A673 (cell line): ENCODE measurements at regions not wholly inside any gene's neighbourhood (a gene's known extent, or its start where the extent isn't known, plus 50 kb on each side); places are given as distances from the start of the nearest gene placed in this dataset.

Source experiments
- BruUV-seq: library from RNA; stranded (reverse); fragments of 400-500 nt; replicated peaks from 2 replicates; lab custom pipeline; 2021; lab: Mats Ljungman, UMichigan
- CTCF ChIA-PET: fragments of 300-600 bp; sonication (Branson Sonifier 250); formaldehyde crosslinking; loops from one replicate; lab custom pipeline; 2022; ENCODE audit warnings: antibody characterized with exemption; lab: Charles Lee
- POLR2A ChIA-PET: fragments of 300-600 bp; sonication (Branson Sonifier 250); formaldehyde crosslinking; loops from one replicate; lab custom pipeline; 2022; ENCODE audit warnings: antibody characterized with exemption; ENCODE audit not compliant: low non-redundant PET; lab: Charles Lee
- DNase-seq: peaks from one replicate; pipeline ENCODE4 v3.0.0-alpha.2; 2015; ENCODE audit warnings: low spot score
- H3K27ac ChIP-seq: fragments of 200-600 bp; sonication (generic); 2 replicates; pipeline ENCODE4 v1.5.1; 2016; ENCODE audit warnings: mixed run types, low read depth, mild to moderate bottlenecking, mixed read lengths, antibody characterized with exemption, low read length; ENCODE audit not compliant: poor library complexity, severe bottlenecking
- H3K27me3 ChIP-seq: fragments of 200-600 bp; sonication (generic); replicated peaks from 2 replicates; pipeline ENCODE4 v1.6.1; 2017; ENCODE audit warnings: mixed run types, low read depth, mild to moderate bottlenecking, mixed read lengths, antibody characterized with exemption, low read length; ENCODE audit not compliant: insufficient read depth, poor library complexity
- H3K36me3 ChIP-seq: fragments of 200-600 bp; sonication (generic); 2 replicates; pipeline ENCODE4 v1.6.1; 2016; ENCODE audit warnings: mixed run types, mild to moderate bottlenecking, mixed read lengths, antibody characterized with exemption, low read length; ENCODE audit not compliant: insufficient read depth, poor library complexity, severe bottlenecking
- H3K4me1 ChIP-seq: fragments of 200-600 bp; sonication (generic); 2 replicates; pipeline ENCODE4 v1.6.1; 2017; ENCODE audit warnings: mixed run types, mild to moderate bottlenecking, mixed read lengths, antibody characterized with exemption, low read length; ENCODE audit not compliant: insufficient read depth, poor library complexity, severe bottlenecking
- H3K4me3 ChIP-seq: fragments of 200-600 bp; sonication (generic); 2 replicates; pipeline ENCODE4 v1.5.1; 2016; ENCODE audit warnings: low read depth, mixed run types, mild to moderate bottlenecking, mixed read lengths, low read length; ENCODE audit not compliant: poor library complexity, severe bottlenecking
- H3K9me3 ChIP-seq: fragments of 200-600 bp; sonication (generic); 2 replicates; pipeline ENCODE4 v1.6.1; 2016; ENCODE audit warnings: mixed run types, low read depth, mild to moderate bottlenecking, mixed read lengths, antibody characterized with exemption, low read length; ENCODE audit not compliant: poor library complexity, severe bottlenecking
- EZH2 ChIP-seq: fragments of 200-600 bp; sonication (generic); IDR thresholded peaks from 2 replicates; pipeline ENCODE4 v1.6.1; 2017; ENCODE audit warnings: borderline replicate concordance, low read depth, mild to moderate bottlenecking, mixed read lengths, antibody characterized with exemption, low read length; ENCODE audit not compliant: poor library complexity, severe bottlenecking
- intact Hi-C: fragments of 100-400 bp; cut with micrococcal nuclease; formaldehyde crosslinking; loops from one replicate; pipeline ENCODE4 v1.10.0; 2022; ENCODE audit not compliant: unreplicated experiment
- TF ChIP-seq, protein P1 (sequence below): fragments of 300-800, 200-600 bp; sonication (generic); conservative IDR thresholded peaks from 2 replicates; pipeline ENCODE4 v1.5.1; 2017; ENCODE audit warnings: low read depth, mild to moderate bottlenecking, antibody characterized with exemption, low read length, moderate library complexity, mixed read lengths

DNA sequence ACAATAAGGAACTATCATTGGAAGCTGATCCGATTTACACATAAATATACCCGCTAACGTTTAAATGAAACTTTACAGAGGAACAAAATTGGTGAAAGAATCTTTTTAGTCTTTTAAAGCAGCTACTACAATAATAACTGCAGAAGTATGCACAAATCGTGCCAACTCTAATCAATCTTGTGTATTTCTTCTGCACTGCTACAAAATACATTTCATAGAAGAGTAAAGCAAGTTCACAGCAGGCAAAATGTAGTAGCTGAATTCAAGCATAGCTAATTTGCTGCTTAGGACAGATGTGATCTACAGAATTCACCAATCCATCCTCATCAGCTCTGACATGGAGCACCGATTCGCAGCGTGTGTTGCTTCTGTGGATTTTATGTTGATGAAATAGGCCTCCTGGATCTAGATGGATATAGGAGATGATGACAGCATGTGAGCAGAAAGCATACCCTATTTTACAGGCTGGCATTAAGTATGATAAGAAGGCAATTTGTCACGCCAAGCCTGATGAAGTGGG, 367.3 kb upstream of the FGF13 start:
- BruUV-seq, result no TSS peak

DNA sequence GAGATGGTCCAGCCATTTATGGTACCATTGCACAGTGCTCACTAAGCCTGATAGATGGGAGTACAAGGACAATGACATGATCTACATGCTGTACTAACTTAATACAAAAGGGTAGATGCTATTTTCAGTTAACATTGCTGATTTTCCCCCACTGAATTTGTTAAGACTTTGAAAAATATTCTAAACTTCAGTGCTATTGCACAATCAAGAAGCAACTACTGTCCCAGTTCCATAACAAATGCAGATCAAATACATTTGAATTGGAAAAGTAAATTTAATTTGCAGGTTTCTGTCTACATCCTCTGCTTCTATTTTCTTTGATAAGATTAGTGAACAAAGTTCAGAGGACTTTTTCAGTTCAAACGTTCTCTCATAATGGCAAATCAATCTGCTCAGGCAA, 366.8 kb upstream of the FGF13 start:
- H3K4me1 ChIP-seq, result peaks cover 65% of the 10 kb centered on the region
- no peak for DNase-seq
- H3K9me3 ChIP-seq, result no peaks in the 10 kb centered on the region
- no peak overlapping the region for H3K4me3 ChIP-seq
- BruUV-seq, result no TSS peak
- no peaks in the 10 kb centered on the region for H3K36me3 ChIP-seq
- peak overlapping the region; percentile 65 for H3K27ac ChIP-seq
- POLR2A ChIA-PET, result interaction anchor here (0.5 kb wide), 1 partner anchor 905 kb away, joined by 3 read pairs; no protein-coding TSS in a partner anchor
- intact Hi-C loops, result loop anchor here (5.0 to 10.0 kb wide), 4 partner anchors 164 to 894 kb away; no protein-coding TSS in a partner anchor
- TF ChIP-seq EZH2, result no peak
- TF ChIP-seq, protein P1, sequence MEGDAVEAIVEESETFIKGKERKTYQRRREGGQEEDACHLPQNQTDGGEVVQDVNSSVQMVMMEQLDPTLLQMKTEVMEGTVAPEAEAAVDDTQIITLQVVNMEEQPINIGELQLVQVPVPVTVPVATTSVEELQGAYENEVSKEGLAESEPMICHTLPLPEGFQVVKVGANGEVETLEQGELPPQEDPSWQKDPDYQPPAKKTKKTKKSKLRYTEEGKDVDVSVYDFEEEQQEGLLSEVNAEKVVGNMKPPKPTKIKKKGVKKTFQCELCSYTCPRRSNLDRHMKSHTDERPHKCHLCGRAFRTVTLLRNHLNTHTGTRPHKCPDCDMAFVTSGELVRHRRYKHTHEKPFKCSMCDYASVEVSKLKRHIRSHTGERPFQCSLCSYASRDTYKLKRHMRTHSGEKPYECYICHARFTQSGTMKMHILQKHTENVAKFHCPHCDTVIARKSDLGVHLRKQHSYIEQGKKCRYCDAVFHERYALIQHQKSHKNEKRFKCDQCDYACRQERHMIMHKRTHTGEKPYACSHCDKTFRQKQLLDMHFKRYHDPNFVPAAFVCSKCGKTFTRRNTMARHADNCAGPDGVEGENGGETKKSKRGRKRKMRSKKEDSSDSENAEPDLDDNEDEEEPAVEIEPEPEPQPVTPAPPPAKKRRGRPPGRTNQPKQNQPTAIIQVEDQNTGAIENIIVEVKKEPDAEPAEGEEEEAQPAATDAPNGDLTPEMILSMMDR, result no peak
- CTCF ChIA-PET, result no interaction called here
- H3K27me3 ChIP-seq, result no peaks in the 10 kb centered on the region

More for the DNA sequence above, 367.3 kb upstream of the FGF13 start:
- Histone ChIP-seq H3K9me3 (no peaks in the 10 kb centered on the region), H3K4me3 (no peak overlapping the region), H3K4me1 (peaks cover 65% of the 10 kb centered on the region), H3K27ac (peak overlapping the region; percentile 65), H3K27me3 (no peaks in the 10 kb centered on the region), H3K36me3 (no peaks in the 10 kb centered on the region)
- intact Hi-C loops, result loop anchor here (5.0 to 10.0 kb wide), 4 partner anchors 164 to 893 kb away; no protein-coding TSS in a partner anchor
- ChIA-PET POLR2A (interaction anchor here (0.5 kb wide), 1 partner anchor 905 kb away, joined by 3 read pairs; no protein-coding TSS in a partner anchor), CTCF (no interaction called here)
- peak; percentile 56 for DNase-seq
- TF ChIP-seq, protein P1, result no peak
- TF ChIP-seq EZH2, result no peak

DNA sequence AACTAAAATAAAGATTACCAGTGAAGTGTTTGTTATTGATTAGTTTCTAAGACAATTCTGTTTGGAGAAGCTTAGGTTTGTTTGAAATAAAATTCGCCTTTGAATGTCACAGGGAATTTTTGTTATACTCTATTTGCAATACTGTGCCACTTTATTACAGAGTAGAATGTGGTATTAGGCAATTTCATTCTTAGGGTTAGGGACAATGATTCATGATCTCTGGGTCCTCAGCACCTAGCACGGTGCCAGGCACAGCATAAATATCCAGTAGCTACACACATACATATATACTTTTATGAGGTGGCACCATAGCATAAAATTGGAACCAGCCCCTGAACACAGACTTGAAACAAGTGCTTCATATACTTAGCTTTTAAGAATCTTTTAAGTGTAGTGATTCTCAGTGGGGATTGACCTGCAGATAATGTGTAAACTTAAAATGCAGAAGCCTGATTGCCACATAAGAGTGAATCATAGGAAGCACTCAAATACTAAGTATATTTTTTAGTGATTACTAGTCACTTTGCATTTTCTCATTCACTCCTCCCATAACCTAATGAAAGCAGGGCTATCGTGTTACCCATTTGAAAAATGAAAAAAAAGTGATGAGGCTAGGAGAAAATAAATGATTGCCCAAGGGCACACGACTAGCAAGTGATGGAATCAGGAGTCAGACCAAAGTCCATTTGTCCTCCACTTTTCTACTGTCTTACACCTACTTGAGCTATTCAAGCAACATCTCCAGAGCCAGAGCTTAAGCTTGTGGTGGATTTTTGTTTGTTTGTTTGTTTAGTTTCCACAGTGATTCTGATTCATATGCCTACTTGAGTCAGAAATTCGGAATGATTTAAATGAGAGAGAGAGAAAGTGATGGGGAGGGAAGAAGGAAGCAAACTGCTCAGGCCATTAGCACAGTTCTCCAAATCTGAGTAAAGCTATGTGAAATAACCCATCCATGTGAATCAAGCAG, 366.0 kb upstream of the FGF13 start:
- Histone ChIP-seq H3K4me1 (peaks cover 66% of the 10 kb centered on the region), H3K27me3 (no peaks in the 10 kb centered on the region), H3K4me3 (no peak overlapping the region), H3K36me3 (no peaks in the 10 kb centered on the region), H3K27ac (peak overlapping the region; percentile 65), H3K9me3 (no peaks in the 10 kb centered on the region)
- ChIA-PET POLR2A (no interaction called here), CTCF (no interaction called here)
- intact Hi-C loops, result loop anchor here (5.0 to 10.0 kb wide), 4 partner anchors 163 to 895 kb away; no protein-coding TSS in a partner anchor
- TF ChIP-seq, protein P1, result no peak
- TF ChIP-seq EZH2, result no peak
- no TSS peak for BruUV-seq
- DNase-seq, result peak; percentile 74
